ENCODE measurements at regions not wholly inside any gene's neighbourhood (a gene's known extent, or its start where the extent isn't known, plus 50 kb on each side); places are given as distances from the start of the nearest gene placed in this dataset.

DNA sequence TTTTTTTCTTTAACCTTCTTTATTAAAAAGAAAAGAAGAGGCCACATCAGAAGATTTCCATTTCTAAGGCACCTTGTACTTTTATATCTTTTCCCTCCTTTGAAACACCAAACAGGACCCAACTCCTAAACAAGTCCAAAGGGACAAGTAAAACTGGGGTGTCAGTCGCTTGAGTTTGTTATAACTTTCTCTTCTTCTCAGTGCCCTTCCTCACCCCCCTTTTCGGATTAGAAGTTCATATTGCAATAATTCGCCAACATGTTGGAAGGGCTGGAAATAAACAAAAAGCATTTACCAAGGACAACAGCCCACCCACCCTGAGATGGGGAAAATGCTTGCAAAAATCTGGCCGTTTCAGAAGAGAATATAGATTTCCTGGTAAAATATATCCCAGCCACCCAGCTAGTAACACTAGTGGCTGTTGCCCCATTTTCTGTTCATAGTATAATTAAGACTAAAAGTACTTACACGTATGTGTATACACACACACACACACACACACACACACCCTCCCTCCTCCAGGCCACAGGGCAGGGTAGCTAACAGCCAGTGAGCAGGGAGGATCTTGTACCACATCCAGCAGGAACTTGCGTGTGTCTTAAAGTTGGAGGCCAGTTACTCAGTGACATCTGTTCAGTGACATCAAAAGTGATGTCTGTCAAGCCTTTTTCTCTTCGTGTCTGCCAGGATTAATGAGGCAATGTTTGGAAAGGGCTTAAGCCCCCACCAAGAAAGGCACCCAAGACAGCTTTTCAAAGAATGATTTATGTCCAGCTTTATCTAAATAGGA lies 149.1 kb upstream of the KLF4 start:
- no peak overlapping the region for H3K4me3 ChIP-seq (ENCODE audit: low read length)

DNA sequence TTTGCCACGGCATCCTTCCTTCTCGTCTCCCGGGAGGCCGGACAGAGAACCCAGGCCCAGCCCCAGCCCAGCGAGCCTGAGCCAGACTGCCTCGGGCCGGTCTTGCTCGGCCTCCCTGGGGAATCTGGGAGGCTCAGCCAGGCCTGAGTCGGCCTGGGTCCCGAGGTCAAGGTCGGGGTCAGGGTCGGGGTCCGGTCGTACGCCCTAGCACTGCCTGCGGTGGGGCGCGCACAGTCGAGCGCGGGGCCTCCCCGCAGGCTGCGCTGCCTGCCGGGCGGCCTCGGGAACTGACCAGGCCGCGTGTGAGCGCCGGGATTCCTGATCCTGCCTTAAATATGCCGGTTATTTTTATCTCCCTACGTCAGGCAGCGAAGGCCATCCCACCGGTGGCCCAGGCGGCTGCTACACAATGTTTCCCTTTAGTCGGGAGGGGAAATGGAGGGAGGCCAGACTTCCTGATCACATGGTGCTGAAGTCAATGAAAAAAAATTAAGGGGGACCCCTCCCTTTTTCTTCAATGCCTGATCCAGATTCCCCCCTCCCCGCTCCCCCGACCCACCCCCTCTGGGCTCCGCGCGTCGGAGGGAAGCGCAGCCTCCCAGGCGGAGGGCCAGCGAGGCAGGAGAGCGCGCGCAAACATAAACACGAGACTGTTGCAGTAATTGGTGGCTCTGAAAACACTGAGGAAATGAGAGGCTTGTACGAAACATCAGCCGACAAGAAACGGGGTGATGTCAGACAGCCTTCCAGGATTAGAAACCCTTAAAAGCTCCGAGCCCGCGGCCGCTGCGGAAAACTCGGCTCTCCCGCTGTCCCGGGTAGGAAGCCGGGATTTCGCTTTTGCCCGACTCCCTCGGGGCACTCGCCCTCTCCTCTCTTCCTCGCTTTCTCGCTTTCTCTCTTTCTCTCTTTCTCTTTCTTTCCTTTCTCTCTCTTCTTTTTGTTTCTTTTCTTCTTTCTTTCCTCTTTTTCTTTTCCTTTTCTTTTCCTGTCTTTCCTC lies 148.2 kb upstream of the KLF4 start:
- Histone ChIP-seq H3K36me3 (ENCODE audit: control insufficient read depth, low read length) (no peaks in the 10 kb centered on the region), H3K4me2 (ENCODE audit: low read length) (no peak overlapping the region), H3K79me2 (ENCODE audit: control insufficient read depth, low read length) (no peaks in the 10 kb centered on the region), H3K4me3 (ENCODE audit: low read length) (no peak overlapping the region), H4K20me1 (ENCODE audit: control insufficient read depth, insufficient read depth, low read depth, low read length) (no peaks in the 10 kb centered on the region), H3K9me2 (replicated peaks; ENCODE audit: control insufficient read depth, low read length) (no peaks in the 10 kb centered on the region), H3K9me3 (ENCODE audit: control insufficient read depth, insufficient read depth, low read length) (no peaks in the 10 kb centered on the region), H3F3A (ENCODE audit: control insufficient read depth, insufficient read depth) (no peaks in the 10 kb centered on the region), H3K4me1 (ENCODE audit: control insufficient read depth, low read length) (no peaks in the 10 kb centered on the region), H3K27me3 (ENCODE audit: control insufficient read depth, low read length) (no peaks in the 10 kb centered on the region), H3K27ac (ENCODE audit: low read depth, low read length) (no peak overlapping the region)
- TF ChIP-seq, protein P1, sequence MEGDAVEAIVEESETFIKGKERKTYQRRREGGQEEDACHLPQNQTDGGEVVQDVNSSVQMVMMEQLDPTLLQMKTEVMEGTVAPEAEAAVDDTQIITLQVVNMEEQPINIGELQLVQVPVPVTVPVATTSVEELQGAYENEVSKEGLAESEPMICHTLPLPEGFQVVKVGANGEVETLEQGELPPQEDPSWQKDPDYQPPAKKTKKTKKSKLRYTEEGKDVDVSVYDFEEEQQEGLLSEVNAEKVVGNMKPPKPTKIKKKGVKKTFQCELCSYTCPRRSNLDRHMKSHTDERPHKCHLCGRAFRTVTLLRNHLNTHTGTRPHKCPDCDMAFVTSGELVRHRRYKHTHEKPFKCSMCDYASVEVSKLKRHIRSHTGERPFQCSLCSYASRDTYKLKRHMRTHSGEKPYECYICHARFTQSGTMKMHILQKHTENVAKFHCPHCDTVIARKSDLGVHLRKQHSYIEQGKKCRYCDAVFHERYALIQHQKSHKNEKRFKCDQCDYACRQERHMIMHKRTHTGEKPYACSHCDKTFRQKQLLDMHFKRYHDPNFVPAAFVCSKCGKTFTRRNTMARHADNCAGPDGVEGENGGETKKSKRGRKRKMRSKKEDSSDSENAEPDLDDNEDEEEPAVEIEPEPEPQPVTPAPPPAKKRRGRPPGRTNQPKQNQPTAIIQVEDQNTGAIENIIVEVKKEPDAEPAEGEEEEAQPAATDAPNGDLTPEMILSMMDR (IDR thresholded peaks at IDR 0.05; ENCODE audit: low read depth, low read length, poor library complexity, severe bottlenecking), result no peak
- no peak for TF ChIP-seq EZH2phosphoT487 (IDR thresholded peaks at IDR 0.05; ENCODE audit: borderline replicate concordance, low read length)

More for the DNA sequence above, 149.1 kb upstream of the KLF4 start:
- Histone ChIP-seq H3K79me2 (ENCODE audit: control insufficient read depth, low read length) (no peaks in the 10 kb centered on the region), H3K4me2 (ENCODE audit: low read length) (no peak overlapping the region), H3K9me3 (ENCODE audit: control insufficient read depth, insufficient read depth, low read length) (no peaks in the 10 kb centered on the region), H3K4me1 (ENCODE audit: control insufficient read depth, low read length) (no peaks in the 10 kb centered on the region), H3F3A (ENCODE audit: control insufficient read depth, insufficient read depth) (no peaks in the 10 kb centered on the region), H3K36me3 (ENCODE audit: control insufficient read depth, low read length) (no peaks in the 10 kb centered on the region), H3K27me3 (ENCODE audit: control insufficient read depth, low read length) (no peaks in the 10 kb centered on the region), H3K27ac (ENCODE audit: low read depth, low read length) (no peak overlapping the region), H3K9me2 (replicated peaks; ENCODE audit: control insufficient read depth, low read length) (no peaks in the 10 kb centered on the region), H4K20me1 (ENCODE audit: control insufficient read depth, insufficient read depth, low read depth, low read length) (no peaks in the 10 kb centered on the region)
- TF ChIP-seq, protein P1 (IDR thresholded peaks at IDR 0.05; ENCODE audit: low read depth, low read length, poor library complexity, severe bottlenecking), result no peak
- TF ChIP-seq EZH2phosphoT487 (IDR thresholded peaks at IDR 0.05; ENCODE audit: borderline replicate concordance, low read length), result no peak

DNA sequence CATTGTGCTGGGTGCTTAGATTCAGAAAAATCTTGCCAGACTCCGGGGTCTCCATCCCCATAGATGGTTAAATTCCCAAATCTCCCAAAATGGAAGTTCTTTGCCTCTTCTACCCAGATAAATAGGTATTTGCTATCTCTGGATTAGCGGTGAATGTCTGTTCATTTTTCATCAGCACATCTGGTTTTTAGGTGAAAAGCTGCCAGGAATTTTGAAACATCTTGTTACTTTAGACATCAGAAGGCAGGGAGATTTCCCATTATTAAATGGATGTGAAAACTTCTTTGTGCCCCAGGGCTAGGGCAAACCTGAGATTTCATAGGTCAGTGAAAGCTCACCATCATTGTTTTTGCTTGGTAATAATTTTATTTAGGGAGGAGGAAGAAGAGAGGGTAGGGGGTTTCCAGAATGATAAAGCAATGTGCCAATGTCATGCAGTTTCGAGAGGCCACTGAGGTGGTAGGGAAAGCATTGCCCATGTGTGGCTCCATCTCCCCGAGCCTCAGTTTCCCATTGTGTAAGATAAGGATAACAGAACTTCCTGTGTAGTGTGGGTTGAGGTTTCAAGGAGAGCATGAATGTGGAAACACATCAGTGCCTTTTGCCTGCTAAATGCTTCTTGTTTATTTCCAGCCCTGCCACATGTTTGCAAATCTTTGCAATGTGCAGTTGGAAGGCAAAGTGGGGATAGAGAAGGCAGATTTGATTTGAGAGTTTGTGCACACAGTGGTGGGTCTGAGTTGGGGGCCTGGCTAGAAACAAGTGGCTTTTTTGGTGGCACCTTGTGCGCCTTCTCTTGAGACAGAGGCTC lies 147.2 kb upstream of the KLF4 start:
- H3K27me3 ChIP-seq (ENCODE audit: control insufficient read depth, low read length), result no peaks in the 10 kb centered on the region
- H3K4me1 ChIP-seq (ENCODE audit: control insufficient read depth, low read length), result no peaks in the 10 kb centered on the region
- no peaks in the 10 kb centered on the region for H4K20me1 ChIP-seq (ENCODE audit: control insufficient read depth, insufficient read depth, low read depth, low read length)
- no peak overlapping the region for H3K4me3 ChIP-seq (ENCODE audit: low read length)
- no peak overlapping the region for H3K4me2 ChIP-seq (ENCODE audit: low read length)
- no peaks in the 10 kb centered on the region for H3K9me3 ChIP-seq (ENCODE audit: control insufficient read depth, insufficient read depth, low read length)
- no peaks in the 10 kb centered on the region for H3K79me2 ChIP-seq (ENCODE audit: control insufficient read depth, low read length)
- no peaks in the 10 kb centered on the region for H3K9me2 ChIP-seq (replicated peaks; ENCODE audit: control insufficient read depth, low read length)
- no peaks in the 10 kb centered on the region for H3K36me3 ChIP-seq (ENCODE audit: control insufficient read depth, low read length)
- H3K27ac ChIP-seq (ENCODE audit: low read depth, low read length), result no peak overlapping the region
- no peaks in the 10 kb centered on the region for H3F3A ChIP-seq (ENCODE audit: control insufficient read depth, insufficient read depth)
- TF ChIP-seq, protein P1 (IDR thresholded peaks at IDR 0.05; ENCODE audit: low read depth, low read length, poor library complexity, severe bottlenecking), result no peak
- no peak for TF ChIP-seq EZH2phosphoT487 (IDR thresholded peaks at IDR 0.05; ENCODE audit: borderline replicate concordance, low read length)
